ENCODE measurements at regions not wholly inside any gene's neighbourhood (a gene's known extent, or its start where the extent isn't known, plus 50 kb on each side); places are given as distances from the start of the nearest gene placed in this dataset.

DNA sequence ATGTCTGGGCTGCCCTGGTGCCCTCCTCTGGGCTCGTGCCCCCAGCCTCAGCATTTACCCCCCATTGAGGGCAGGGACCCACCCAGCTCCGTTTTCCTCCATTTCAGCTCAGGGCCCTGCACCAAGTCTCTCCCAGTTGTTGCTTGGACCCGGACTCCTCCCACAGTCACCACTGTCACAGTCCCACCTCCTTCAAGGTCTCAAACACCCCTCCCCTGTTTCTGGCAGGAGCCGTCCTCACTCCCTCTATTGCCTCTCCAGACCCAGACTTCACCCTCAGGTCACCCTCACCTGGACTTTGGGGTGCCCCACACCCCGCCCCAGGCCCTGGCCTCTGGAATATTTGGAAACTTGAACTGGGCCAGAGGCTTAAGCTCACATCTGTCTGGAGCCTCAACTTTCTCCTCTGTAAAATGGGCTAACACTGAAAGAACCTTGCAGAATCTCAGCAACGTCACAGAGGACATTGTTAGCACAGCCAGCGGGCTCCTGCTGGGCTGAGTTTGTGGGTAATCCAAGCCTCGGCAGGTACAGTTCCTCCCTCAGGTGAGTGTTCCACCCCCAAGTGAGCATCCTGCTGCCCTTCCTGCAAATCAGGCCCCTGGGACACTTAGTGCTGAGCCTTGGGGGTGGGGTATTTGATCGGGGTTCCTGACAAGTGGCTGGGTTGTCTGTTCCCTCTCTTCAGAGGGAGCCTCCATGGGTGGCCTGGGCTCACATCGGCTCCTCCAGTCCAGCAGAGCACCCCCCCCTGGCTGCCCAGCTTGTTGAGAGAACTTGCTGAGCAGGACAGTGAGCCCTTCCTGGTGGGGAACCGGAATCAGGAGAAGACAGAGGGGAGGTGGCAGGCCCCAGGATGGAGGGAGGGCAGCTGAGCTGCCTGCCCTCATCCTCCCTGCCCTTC, 130.1 kb downstream of the C9orf50 start:
- H3K4me3 ChIP-seq (ENCODE audit: insufficient read depth, low read depth, low read length, poor library complexity, severe bottlenecking): peak overlapping the region; percentile 54
- DNase-seq: no peak
- no peaks in the 10 kb centered on the region for H3K36me3 ChIP-seq (ENCODE audit: control insufficient read depth, insufficient read depth, low read length)
- H3K4me1 ChIP-seq (ENCODE audit: control insufficient read depth, insufficient read depth, low read length, poor library complexity, severe bottlenecking): peaks cover 55% of the 10 kb centered on the region
- no peaks in the 10 kb centered on the region for H3K9me3 ChIP-seq (ENCODE audit: control insufficient read depth, low read length)
- H3K27ac ChIP-seq (ENCODE audit: insufficient read depth, low read length, poor library complexity, severe bottlenecking): peak overlapping the region; percentile 98
- H3K27me3 ChIP-seq (replicated peaks; ENCODE audit: control insufficient read depth, insufficient read depth, low read length, poor library complexity, severe bottlenecking): no peaks in the 10 kb centered on the region

DNA sequence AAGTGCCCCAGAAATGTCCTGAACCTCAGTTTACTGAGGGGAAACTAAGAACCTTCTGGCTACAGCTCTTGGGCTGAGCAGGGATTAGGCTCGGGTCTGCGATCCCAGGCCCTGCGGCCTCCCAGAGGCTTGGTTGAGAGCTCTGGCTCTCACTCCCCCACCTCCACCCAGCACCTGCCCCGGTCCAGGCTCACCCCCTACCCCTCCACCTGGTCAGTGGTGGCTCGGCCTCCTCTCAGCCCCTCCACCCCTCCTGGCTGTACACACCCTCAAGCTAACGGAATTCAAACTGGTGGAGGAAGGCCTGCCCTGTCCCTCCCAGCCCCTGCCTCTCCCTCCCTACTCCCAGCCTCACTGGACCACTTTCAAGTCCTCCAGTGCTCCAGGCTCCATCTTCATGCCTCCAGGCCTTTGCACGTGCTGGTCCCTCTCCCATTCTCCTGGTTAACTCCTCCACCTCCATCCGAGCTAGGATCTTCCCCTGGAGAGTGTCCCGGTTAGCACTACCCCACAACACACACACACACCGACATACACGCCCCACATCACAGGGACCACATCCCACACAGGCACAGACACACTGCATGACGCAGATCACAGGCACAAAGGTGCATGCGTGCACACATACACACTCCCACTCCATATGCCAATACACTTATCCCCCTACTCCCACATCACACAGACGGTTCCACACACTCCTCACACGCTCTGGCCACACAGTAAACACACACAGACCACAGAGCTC, 130.9 kb downstream of the C9orf50 start:
- peak overlapping the region; percentile 98 for H3K27ac ChIP-seq (ENCODE audit: insufficient read depth, low read length, poor library complexity, severe bottlenecking)
- no peaks in the 10 kb centered on the region for H3K36me3 ChIP-seq (ENCODE audit: control insufficient read depth, insufficient read depth, low read length)
- peaks cover 46% of the 10 kb centered on the region for H3K4me1 ChIP-seq (ENCODE audit: control insufficient read depth, insufficient read depth, low read length, poor library complexity, severe bottlenecking)
- DNase-seq: peak; percentile 58 to 71 (median 64)
- H3K9me3 ChIP-seq (ENCODE audit: control insufficient read depth, low read length): no peaks in the 10 kb centered on the region
- no peaks in the 10 kb centered on the region for H3K27me3 ChIP-seq (replicated peaks; ENCODE audit: control insufficient read depth, insufficient read depth, low read length, poor library complexity, severe bottlenecking)
- peak overlapping the region; percentile 54 for H3K4me3 ChIP-seq (ENCODE audit: insufficient read depth, low read depth, low read length, poor library complexity, severe bottlenecking)

DNA sequence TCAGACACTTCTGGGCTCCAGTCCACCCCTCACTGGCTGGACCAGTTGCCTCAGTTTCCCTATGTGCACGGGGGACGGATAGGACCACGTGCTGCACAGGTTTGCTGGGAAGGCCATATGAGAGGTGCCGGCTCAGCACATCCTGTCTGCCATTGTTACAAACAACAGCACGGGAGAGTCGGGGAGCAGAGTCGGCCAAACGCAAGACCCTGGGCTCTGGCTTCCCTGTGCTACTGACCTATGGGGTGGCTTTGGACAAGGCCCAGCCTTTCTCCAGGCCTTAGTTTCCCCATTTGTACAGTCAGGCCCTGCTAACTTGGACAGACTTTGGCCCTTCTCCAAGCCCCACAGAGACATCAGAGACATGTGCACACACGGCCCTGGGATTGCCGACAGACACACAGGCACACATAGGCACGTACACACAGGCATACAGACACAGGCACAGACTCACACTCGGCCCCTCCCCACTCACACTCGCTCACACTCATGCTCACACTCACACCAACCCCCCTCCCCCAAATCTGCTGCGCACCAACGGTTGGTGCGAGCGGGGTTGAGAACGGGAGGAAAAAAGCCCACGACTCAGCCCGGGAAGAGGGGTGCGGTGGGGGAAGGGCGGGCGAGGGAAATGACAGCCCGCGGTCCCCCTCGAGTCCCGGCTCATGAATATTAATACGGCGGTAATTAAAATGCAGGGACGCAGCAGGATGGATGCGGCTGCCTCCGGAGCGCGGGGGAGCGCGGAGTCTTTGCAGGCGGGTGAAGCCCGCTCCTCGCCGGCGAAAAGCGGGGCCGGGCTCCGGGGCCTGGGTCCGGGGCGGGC, 133.0 kb downstream of the C9orf50 start:
- no peaks in the 10 kb centered on the region for H3K9me3 ChIP-seq (ENCODE audit: control insufficient read depth, low read length)
- H3K27me3 ChIP-seq (replicated peaks; ENCODE audit: control insufficient read depth, insufficient read depth, low read length, poor library complexity, severe bottlenecking): no peaks in the 10 kb centered on the region
- peak overlapping the region; percentile 36 for H3K4me3 ChIP-seq (ENCODE audit: insufficient read depth, low read depth, low read length, poor library complexity, severe bottlenecking)
- DNase-seq: peak in 1 of 3 donors; percentile 24
- no peaks in the 10 kb centered on the region for H3K36me3 ChIP-seq (ENCODE audit: control insufficient read depth, insufficient read depth, low read length)
- H3K4me1 ChIP-seq (ENCODE audit: control insufficient read depth, insufficient read depth, low read length, poor library complexity, severe bottlenecking): peaks cover 62% of the 10 kb centered on the region
- H3K27ac ChIP-seq (ENCODE audit: insufficient read depth, low read length, poor library complexity, severe bottlenecking): peak overlapping the region; percentile 98

DNA sequence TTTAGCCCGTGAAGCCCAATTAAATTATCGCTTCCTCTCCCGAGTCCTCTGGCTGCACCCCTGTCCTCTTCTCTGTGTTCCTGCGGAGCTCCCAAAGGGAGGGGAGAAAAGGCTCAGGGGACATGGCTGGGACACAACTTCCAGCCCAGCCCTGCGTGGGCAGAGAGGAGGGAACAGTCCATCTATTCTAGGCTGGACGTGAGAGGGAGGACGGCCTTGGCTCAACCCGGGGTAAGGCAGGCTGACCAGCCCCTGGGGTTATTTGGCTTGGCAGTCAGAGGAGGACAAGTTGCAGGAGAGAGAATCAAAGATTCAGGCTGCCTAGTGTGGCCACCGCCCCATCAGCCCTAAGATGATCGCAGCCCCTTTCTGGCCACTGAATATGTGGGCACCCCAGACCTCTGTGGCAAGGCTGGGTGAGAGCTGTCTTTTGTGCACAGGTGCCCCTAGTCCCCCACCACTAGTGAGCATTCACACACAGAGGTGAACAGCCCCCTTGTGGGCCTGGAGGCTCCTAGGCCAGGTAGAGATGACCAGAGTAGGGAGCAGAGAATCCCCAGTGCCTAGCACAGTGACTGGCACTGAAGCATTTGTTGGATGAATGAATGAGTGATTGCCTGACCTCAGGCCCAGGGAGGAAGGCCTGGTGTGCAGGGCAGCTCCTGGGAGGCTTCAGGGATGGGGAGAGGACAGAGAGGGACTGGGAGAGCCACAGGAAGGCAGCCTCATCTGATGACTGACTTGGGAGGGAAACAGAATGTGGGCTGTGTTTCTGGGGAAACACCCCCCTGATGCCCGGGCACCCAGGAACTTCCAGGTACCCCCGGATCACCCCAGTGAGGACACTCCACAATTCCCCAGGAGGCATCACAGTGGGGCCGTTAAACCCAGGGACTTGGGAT, 133.9 kb downstream of the C9orf50 start:
- Histone ChIP-seq H3K36me3 (ENCODE audit: control insufficient read depth, insufficient read depth, low read length) (no peaks in the 10 kb centered on the region), H3K27ac (ENCODE audit: insufficient read depth, low read length, poor library complexity, severe bottlenecking) (peak overlapping the region; percentile 98), H3K4me3 (ENCODE audit: insufficient read depth, low read depth, low read length, poor library complexity, severe bottlenecking) (no peak overlapping the region), H3K4me1 (ENCODE audit: control insufficient read depth, insufficient read depth, low read length, poor library complexity, severe bottlenecking) (peaks cover 66% of the 10 kb centered on the region), H3K9me3 (ENCODE audit: control insufficient read depth, low read length) (no peaks in the 10 kb centered on the region), H3K27me3 (replicated peaks; ENCODE audit: control insufficient read depth, insufficient read depth, low read length, poor library complexity, severe bottlenecking) (no peaks in the 10 kb centered on the region)
- DNase-seq: no peak

DNA sequence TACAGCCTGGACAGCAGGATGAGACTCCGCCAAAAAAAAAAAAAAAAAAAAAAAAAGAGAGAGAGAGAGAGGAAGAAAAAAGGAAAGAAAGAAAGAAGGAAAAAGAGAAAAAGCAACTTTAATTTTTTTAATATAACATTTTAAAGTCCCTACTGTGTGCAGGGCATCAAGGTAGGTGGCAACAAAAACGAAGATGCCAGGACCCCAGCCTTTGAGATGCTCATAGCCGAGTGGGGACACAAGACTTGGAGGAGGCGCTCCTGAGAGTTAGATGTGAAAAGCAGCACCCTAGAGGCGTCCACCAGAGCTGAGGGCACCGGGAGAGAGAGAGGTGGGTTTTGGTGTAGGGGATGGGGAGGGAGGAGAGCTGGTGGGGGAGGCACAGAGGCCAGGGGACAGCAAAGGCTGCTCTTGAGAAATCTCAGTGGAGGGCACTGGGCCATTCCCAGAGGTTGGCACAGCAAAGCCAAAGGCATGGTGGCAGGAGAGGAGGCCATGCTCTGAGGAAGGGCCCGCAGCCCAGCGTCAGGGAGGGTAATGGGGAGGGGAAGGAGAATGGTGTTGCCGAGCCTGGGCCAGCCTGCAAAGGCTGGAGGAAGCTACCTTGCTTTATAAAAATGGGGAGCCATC, 135.6 kb downstream of the C9orf50 start:
- Histone ChIP-seq H3K36me3 (ENCODE audit: control insufficient read depth, insufficient read depth, low read length) (no peaks in the 10 kb centered on the region), H3K4me3 (ENCODE audit: insufficient read depth, low read depth, low read length, poor library complexity, severe bottlenecking) (no peak overlapping the region), H3K27me3 (replicated peaks; ENCODE audit: control insufficient read depth, insufficient read depth, low read length, poor library complexity, severe bottlenecking) (no peaks in the 10 kb centered on the region), H3K9me3 (ENCODE audit: control insufficient read depth, low read length) (no peaks in the 10 kb centered on the region), H3K27ac (ENCODE audit: insufficient read depth, low read length, poor library complexity, severe bottlenecking) (peak overlapping the region; percentile 43), H3K4me1 (ENCODE audit: control insufficient read depth, insufficient read depth, low read length, poor library complexity, severe bottlenecking) (peaks cover 52% of the 10 kb centered on the region)
- DNase-seq: no peak

DNA sequence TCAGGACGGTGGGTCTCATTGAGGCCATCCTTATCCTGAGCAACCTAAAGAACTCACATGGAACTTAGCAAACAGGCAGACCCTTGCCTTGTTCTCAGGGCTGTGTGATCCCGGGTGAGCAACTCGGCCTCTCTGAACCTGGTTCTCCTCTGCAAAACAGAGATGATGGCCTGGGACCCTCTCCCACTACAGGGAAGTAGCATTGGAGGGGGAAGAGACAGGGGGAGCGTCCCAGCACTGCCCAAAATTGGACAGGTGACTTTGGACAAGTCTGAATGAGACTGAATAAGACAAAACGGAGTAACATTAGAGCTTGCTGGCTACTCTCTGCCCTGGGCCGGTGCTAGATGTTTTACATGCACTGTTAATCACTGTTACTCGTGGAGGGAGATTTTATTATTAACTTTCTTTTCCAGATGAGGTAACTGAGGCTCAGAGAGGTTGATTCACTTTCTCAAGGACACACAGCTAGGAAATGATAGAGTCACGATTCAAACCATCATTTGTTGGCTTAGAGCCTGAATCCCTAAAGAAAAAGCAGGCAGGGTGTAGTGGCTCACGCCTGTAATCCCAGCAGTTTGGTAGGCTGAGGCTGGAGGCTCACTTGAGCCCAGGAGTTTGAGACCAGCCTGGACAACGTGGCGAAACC, 136.4 kb downstream of the C9orf50 start:
- no peak overlapping the region for H3K4me3 ChIP-seq (ENCODE audit: insufficient read depth, low read depth, low read length, poor library complexity, severe bottlenecking)
- peak overlapping the region; percentile 72 for H3K27ac ChIP-seq (ENCODE audit: insufficient read depth, low read length, poor library complexity, severe bottlenecking)
- H3K4me1 ChIP-seq (ENCODE audit: control insufficient read depth, insufficient read depth, low read length, poor library complexity, severe bottlenecking): peaks cover 44% of the 10 kb centered on the region

DNA sequence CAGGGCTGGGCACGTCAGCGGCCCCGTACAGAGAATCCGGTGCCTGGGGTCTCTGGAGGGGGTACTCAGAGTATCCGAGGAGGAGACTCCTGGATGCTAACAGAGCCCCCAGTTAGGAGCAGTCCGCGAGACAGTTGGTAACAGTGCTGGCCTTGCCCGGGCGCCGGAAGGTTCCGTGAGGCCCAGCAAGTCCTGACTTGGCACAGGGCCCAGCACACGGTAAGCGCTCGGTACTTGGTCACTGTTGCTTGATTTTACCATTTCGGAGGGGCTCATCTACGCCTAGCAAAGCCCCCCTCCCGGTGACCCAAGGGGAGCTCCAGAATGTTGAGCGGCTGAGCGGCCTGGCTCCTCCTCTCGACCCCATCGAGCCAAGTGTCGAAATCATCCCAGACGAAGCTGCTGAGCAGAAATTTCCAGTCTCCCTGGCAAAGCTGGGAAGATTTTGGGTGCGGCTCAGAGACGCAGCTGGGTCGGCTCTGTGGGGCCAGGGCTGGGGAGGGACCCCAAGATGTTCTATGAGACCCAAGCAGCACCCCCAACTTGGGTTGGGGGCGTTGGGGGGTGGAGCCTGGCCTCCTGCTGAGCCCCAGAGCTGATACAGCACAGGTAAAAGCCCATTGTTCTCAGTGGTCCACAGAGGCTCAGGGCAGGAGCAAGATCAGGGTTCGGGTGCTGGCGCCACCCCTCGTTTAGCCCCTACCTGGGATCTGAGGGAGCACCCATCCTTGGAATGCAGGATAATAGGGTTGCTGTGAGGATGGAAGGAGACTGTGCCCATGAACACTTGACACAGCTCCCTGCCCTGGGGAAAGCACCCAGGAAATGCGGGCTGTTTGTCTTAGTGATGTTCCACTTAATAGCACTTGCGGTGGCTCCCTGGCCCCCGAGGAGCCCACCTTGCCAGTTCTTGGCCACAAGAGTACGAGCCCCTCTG, 137.2 kb downstream of the C9orf50 start:
- H3K4me1 ChIP-seq (ENCODE audit: control insufficient read depth, insufficient read depth, low read length, poor library complexity, severe bottlenecking): peaks cover 39% of the 10 kb centered on the region
- H3K4me3 ChIP-seq (ENCODE audit: insufficient read depth, low read depth, low read length, poor library complexity, severe bottlenecking): peak overlapping the region; percentile 44
- peak; percentile 32 to 47 (median 33) for DNase-seq
- H3K27ac ChIP-seq (ENCODE audit: insufficient read depth, low read length, poor library complexity, severe bottlenecking): peak overlapping the region; percentile 72
- H3K27me3 ChIP-seq (replicated peaks; ENCODE audit: control insufficient read depth, insufficient read depth, low read length, poor library complexity, severe bottlenecking): no peaks in the 10 kb centered on the region
- H3K36me3 ChIP-seq (ENCODE audit: control insufficient read depth, insufficient read depth, low read length): no peaks in the 10 kb centered on the region
- H3K9me3 ChIP-seq (ENCODE audit: control insufficient read depth, low read length): no peaks in the 10 kb centered on the region

More for the DNA sequence above, 136.4 kb downstream of the C9orf50 start:
- no peaks in the 10 kb centered on the region for H3K9me3 ChIP-seq (ENCODE audit: control insufficient read depth, low read length)
- H3K36me3 ChIP-seq (ENCODE audit: control insufficient read depth, insufficient read depth, low read length): no peaks in the 10 kb centered on the region
- H3K27me3 ChIP-seq (replicated peaks; ENCODE audit: control insufficient read depth, insufficient read depth, low read length, poor library complexity, severe bottlenecking): no peaks in the 10 kb centered on the region
- no peak for DNase-seq
